HepG2 (cell line): ENCODE measurements at regions not wholly inside any gene's neighbourhood (a gene's known extent, or its start where the extent isn't known, plus 50 kb on each side); places are given as distances from the start of the nearest gene placed in this dataset.

Experiments used
- ATAC-seq: fragments of 200-7000 bp; cut with Tn5 transposase; 3 replicates; pipeline ENCODE4 v1.9.1; 2020; ENCODE audit warnings: mild to moderate bottlenecking, moderate library complexity
- BruUV-seq: library from RNA; stranded (reverse); fragments of 400-500 nt; replicated peaks from 2 replicates; lab custom pipeline; 2021; lab: Mats Ljungman, UMichigan
- CTCF ChIA-PET: fragments of 300-600 bp; formaldehyde crosslinking; extraction: SDS; loops from one replicate; lab custom pipeline; 2021; ENCODE audit warnings: low total read pairs, inconsistent platforms, low intra/inter-chr PET ratio; lab: Yijun Ruan, JAX
- POLR2A ChIA-PET: fragments of 350-600 bp; sonication (Branson Sonifier 250); formaldehyde crosslinking; loops from one replicate; lab custom pipeline; 2020; ENCODE audit warnings: antibody characterized with exemption, inconsistent platforms; lab: Yijun Ruan, JAX
- DNase-seq: peaks from one replicate; pipeline ENCODE4 v3.0.0-alpha.2; 2015; ENCODE audit warnings: low spot score
- FAIRE-seq: peaks from 3 replicates; lab custom pipeline; 2011; peaks lifted over from hg19 to GRCh38; lab: Jason Lieb, UNC
- H2AFZ ChIP-seq: one replicate; pipeline ENCODE4 v1.6.1; 2011; ENCODE audit warnings: low read length, inconsistent platforms
- H3K27ac ChIP-seq: fragments of 300-600 bp; 3 replicates; pipeline ENCODE4 v1.8.0; 2011; ENCODE audit warnings: mixed run types, mild to moderate bottlenecking, mixed read lengths, low read length, inconsistent platforms; ENCODE audit not compliant: insufficient read depth; ENCODE audit errors: extremely low read length
- H3K27me3 ChIP-seq, 2 experiments: fragments of 200-600 bp in 1 of 2; 2 replicates in 1 of 2; 3 replicates in 1 of 2; pipeline versions ENCODE4 v1.6.0 to v1.8.0; 2011; ENCODE audit warnings: low read length in 2 of 2, mild to moderate bottlenecking in 2 of 2, moderate library complexity in 2 of 2, inconsistent platforms in 1 of 2; ENCODE audit not compliant: insufficient read depth in 2 of 2, control insufficient read depth in 1 of 2
- H3K36me3 ChIP-seq, 2 experiments: fragments of 200-600 bp in 1 of 2; replicated peaks in 1 of 2; 2 replicates in 1 of 2; 3 replicates in 1 of 2; pipeline versions ENCODE4 v1.5.1 to v1.8.0; 2011; ENCODE audit warnings: low read length in 2 of 2, inconsistent platforms in 1 of 2; ENCODE audit not compliant: insufficient read depth in 2 of 2, control insufficient read depth in 1 of 2
- H3K4me1 ChIP-seq: 2 replicates; pipeline ENCODE4 v1.5.1; 2012; ENCODE audit warnings: low read length, inconsistent platforms; ENCODE audit not compliant: insufficient read depth
- H3K4me2 ChIP-seq: 2 replicates; pipeline ENCODE4 v1.6.0; 2011; ENCODE audit warnings: low read depth, low read length, inconsistent platforms
- H3K4me3 ChIP-seq, 3 experiments: fragments of 200-600 bp in 1 of 3; sonication (generic), shearing (Covaris generic) in 1 of 3; replicated peaks in 1 of 3; 2 replicates each; pipeline ENCODE4 v1.5.1; 2011 to 2016; ENCODE audit warnings: low read length in 3 of 3, inconsistent platforms in 2 of 3, low read depth in 2 of 3, mild to moderate bottlenecking in 2 of 3, control low read depth in 1 of 3, mixed read lengths in 1 of 3; ENCODE audit not compliant: insufficient read depth in 1 of 3
- H3K79me2 ChIP-seq: one replicate; pipeline ENCODE4 v1.6.1; 2011; ENCODE audit warnings: low read length, inconsistent platforms; ENCODE audit not compliant: insufficient read depth
- H3K9ac ChIP-seq: 2 replicates; pipeline ENCODE4 v1.6.0; 2011; ENCODE audit warnings: mild to moderate bottlenecking, low read depth, low read length, inconsistent platforms; ENCODE audit not compliant: insufficient read depth
- H3K9me3 ChIP-seq: 2 replicates; pipeline ENCODE4 v1.5.1; 2012; ENCODE audit warnings: mild to moderate bottlenecking, low read length
- H4K20me1 ChIP-seq: 2 replicates; pipeline ENCODE4 v1.6.0; 2011; ENCODE audit warnings: inconsistent platforms, mild to moderate bottlenecking, low read length, moderate library complexity; ENCODE audit not compliant: insufficient read depth
- ATF7 ChIP-seq, 2 experiments: fragments of 450-650 bp in 1 of 2; sonication (generic) in 1 of 2; formaldehyde crosslinking in 1 of 2; IDR thresholded peaks; 2 replicates each; pipeline versions ENCODE4 v1.4.0 to v1.6.1; 2016 to 2020; ENCODE audit warnings: antibody characterized with exemption in 1 of 2, mild to moderate bottlenecking in 1 of 2, missing genetic modification reagents in 1 of 2
- MXD4 ChIP-seq: IDR thresholded peaks from 2 replicates; pipeline ENCODE4 v1.6.1; 2016; ENCODE audit warnings: mild to moderate bottlenecking, missing biosample characterization, missing genetic modification reagents
- RFX3 ChIP-seq: IDR thresholded peaks from 2 replicates; pipeline ENCODE4 v1.6.1; 2016; ENCODE audit warnings: missing biosample characterization, missing genetic modification reagents
- ZNF260 ChIP-seq: sonication (generic); formaldehyde crosslinking; IDR thresholded peaks from 2 replicates; pipeline ENCODE4 v1.4.0; 2020; ENCODE audit warnings: missing genetic modification reagents, low read depth, mild to moderate bottlenecking, borderline replicate concordance
- ZNF839 ChIP-seq: sonication (generic); formaldehyde crosslinking; IDR thresholded peaks from 2 replicates; pipeline ENCODE4 v1.4.0; 2020; ENCODE audit warnings: missing genetic modification reagents, mild to moderate bottlenecking, borderline replicate concordance
- WGBS: methylation state at CpG from one replicate; pipeline ENCODE4 v1.1.6; 2017; ENCODE audit warnings: low lambda C conversion rate; 5-methylcytosine and 5-hydroxymethylcytosine counted together
- in situ Hi-C: cut with HindIII; loops from 2 replicates; pipeline ENCODE4 v1.10.0; 2017; ENCODE audit warnings: low pct_unique_long_range_greater_than_20kb; ENCODE audit not compliant: extremely low pct_ligation_motif_present
- intact Hi-C: fragments of 100-400 bp; cut with micrococcal nuclease; formaldehyde crosslinking; loops from one replicate; pipeline ENCODE4 v1.10.0; 2022; ENCODE audit not compliant: unreplicated experiment
- TF ChIP-seq, protein P1 (sequence below): sonication (generic); formaldehyde crosslinking; conservative IDR thresholded peaks from 2 replicates; pipeline ENCODE4 v1.8.1; 2023; ENCODE audit warnings: missing genetic modification reagents
- TF ChIP-seq, protein P2 (sequence below): IDR thresholded peaks from 2 replicates; pipeline ENCODE4 v1.6.1; 2016; ENCODE audit warnings: missing biosample characterization, missing genetic modification reagents, low read depth

DNA sequence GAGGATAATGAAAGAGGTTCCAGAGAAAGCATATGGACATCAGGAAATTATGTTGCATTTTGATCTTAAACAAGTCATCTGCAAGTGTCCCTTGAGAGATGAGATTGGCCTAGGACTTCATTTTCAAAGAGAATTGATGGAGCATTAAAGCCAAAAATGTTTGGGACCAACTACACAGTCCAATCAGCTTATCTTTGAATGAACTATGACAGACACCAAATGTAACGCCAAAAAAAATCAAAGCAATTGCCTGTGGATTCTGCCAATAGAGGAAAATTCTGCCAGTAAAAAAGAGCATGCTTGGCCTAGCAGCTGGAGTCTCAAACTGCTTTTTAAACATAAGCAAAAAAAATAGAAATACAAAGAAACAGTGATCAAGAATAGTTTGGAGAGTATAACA is 594.5 kb upstream of the CHAC2 start:
- BruUV-seq = no TSS peak
- H3K4me2 ChIP-seq = no peak overlapping the region
- H3K4me1 ChIP-seq = no peaks in the 10 kb centered on the region
- ChIA-PET POLR2A (no interaction called here), CTCF (no interaction called here)
- intact Hi-C loops (no loop called here), in situ Hi-C loops (no loop called here)
- no peaks in the 10 kb centered on the region for H3K27me3 ChIP-seq
- H3K27ac ChIP-seq = no peak overlapping the region
- H4K20me1 ChIP-seq = no peaks in the 10 kb centered on the region
- H3K4me3 ChIP-seq = no peak overlapping the region
- no peak for FAIRE-seq
- ATAC-seq = no peak
- no peak for DNase-seq
- H3K9ac ChIP-seq = no peak overlapping the region
- H2AFZ ChIP-seq = no peak overlapping the region
- TF ChIP-seq ATF7 (IDR thresholded peaks at IDR 0.05) (no peak), ATF7 (CRISPR knock-in tag; IDR thresholded peaks at IDR 0.05) (no peak), RFX3 (CRISPR knock-in tag) (no peak), ZNF839 (CRISPR knock-in tag) (no peak), ZNF260 (CRISPR knock-in tag) (no peak), MXD4 (no peak)
- TF ChIP-seq, protein P1, sequence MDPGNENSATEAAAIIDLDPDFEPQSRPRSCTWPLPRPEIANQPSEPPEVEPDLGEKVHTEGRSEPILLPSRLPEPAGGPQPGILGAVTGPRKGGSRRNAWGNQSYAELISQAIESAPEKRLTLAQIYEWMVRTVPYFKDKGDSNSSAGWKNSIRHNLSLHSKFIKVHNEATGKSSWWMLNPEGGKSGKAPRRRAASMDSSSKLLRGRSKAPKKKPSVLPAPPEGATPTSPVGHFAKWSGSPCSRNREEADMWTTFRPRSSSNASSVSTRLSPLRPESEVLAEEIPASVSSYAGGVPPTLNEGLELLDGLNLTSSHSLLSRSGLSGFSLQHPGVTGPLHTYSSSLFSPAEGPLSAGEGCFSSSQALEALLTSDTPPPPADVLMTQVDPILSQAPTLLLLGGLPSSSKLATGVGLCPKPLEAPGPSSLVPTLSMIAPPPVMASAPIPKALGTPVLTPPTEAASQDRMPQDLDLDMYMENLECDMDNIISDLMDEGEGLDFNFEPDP (CRISPR knock-in tag) = no peak
- TF ChIP-seq, protein P2, sequence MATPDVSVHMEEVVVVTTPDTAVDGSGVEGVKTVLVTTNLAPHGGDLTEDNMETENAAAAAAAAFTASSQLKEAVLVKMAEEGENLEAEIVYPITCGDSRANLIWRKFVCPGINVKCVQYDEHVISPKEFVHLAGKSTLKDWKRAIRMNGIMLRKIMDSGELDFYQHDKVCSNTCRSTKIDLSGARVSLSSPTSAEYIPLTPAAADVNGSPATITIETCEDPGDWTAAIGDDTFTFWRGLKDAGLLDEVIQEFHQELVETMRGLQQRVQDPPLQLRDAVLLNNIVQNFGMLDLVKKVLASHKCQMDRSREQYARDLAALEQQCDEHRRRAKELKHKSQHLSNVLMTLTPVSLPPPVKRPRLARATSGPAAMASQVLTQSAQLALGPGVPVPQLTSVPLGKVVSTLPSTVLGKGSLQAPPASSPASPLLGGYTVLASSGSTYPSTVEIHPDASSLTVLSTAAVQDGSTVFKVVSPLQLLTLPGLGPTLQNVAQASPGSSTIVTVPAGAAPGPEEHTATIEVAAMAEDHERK (CRISPR knock-in tag) = no peak
- no peaks in the 10 kb centered on the region for H3K9me3 ChIP-seq
- H3K36me3 ChIP-seq = no peaks in the 10 kb centered on the region
- no peaks in the 10 kb centered on the region for H3K79me2 ChIP-seq
- 0% methylated on average over 1 of the region's 1 CpG for WGBS
